Endothelial cell of umbilical vein (primary cell): ENCODE measurements at regions not wholly inside any gene's neighbourhood (a gene's known extent, or its start where the extent isn't known, plus 50 kb on each side); places are given as distances from the start of the nearest gene placed in this dataset.

ENCODE experiments used
- BruUV-seq: library from RNA; stranded (reverse); fragments of 400-500 nt; replicated peaks from 2 replicates; lab custom pipeline; 2021; lab: Mats Ljungman, UMichigan
- CTCF ChIA-PET: fragments of 300-600, 350-600 bp; sonication (Branson Sonifier 250); formaldehyde crosslinking; loops from one replicate; lab custom pipeline; 2021; ENCODE audit warnings: antibody characterized with exemption, inconsistent platforms; lab: Charles Lee
- POLR2A ChIA-PET: fragments of 300-600, 350-600 bp; sonication (Branson Sonifier 250); formaldehyde crosslinking; loops from one replicate; lab custom pipeline; 2021; ENCODE audit warnings: antibody characterized with exemption, inconsistent platforms; lab: Charles Lee
- DNase-seq: peaks from one replicate; pipeline ENCODE4 v3.0.0-alpha.2; 2011; ENCODE audit warnings: low read depth, low spot score
- FAIRE-seq: peaks from 2 replicates; lab custom pipeline; 2011; peaks lifted over from hg19 to GRCh38; lab: Jason Lieb, UNC
- H2AFZ ChIP-seq: 2 replicates; pipeline ENCODE4 v1.6.0; 2012; ENCODE audit warnings: low read depth, low read length, control low read depth, inconsistent platforms
- H3K27ac ChIP-seq: 2 replicates; pipeline ENCODE4 v1.5.1; 2011; ENCODE audit warnings: low read depth, mild to moderate bottlenecking, control low read depth, low read length, moderate library complexity; ENCODE audit not compliant: insufficient read depth
- H3K27me3 ChIP-seq, 2 experiments: 2 replicates each; pipeline versions ENCODE4 v1.6.0 to v1.6.1; 2011; ENCODE audit warnings: low read length in 2 of 2, mixed read lengths in 1 of 2; ENCODE audit not compliant: control insufficient read depth in 2 of 2, insufficient read depth in 2 of 2
- H3K36me3 ChIP-seq, 2 experiments: 2 replicates in 1 of 2; 3 replicates in 1 of 2; pipeline ENCODE4 v1.5.1; 2011; ENCODE audit warnings: low read length in 2 of 2, mild to moderate bottlenecking in 1 of 2, moderate library complexity in 1 of 2; ENCODE audit not compliant: control insufficient read depth in 2 of 2, insufficient read depth in 2 of 2; ENCODE audit errors: extremely low read depth in 1 of 2
- H3K4me1 ChIP-seq: 3 replicates; pipeline ENCODE4 v1.5.1; 2011; ENCODE audit warnings: mild to moderate bottlenecking, low read length; ENCODE audit not compliant: control insufficient read depth, insufficient read depth; ENCODE audit errors: extremely low read depth
- H3K4me2 ChIP-seq: 2 replicates; pipeline ENCODE4 v1.6.1; 2011; ENCODE audit warnings: low read length, control low read depth, mixed read lengths; ENCODE audit not compliant: insufficient read depth
- H3K4me3 ChIP-seq, 3 experiments: fragments of 200-600 bp in 1 of 3; sonication (generic), shearing (Covaris generic) in 1 of 3; replicated peaks in 1 of 3; 2 replicates each; pipeline ENCODE4 v1.5.1; 2011 to 2016; ENCODE audit warnings: control low read depth in 3 of 3, low read length in 3 of 3, mild to moderate bottlenecking in 2 of 3, inconsistent platforms in 1 of 3, low read depth in 1 of 3, moderate library complexity in 1 of 3; ENCODE audit not compliant: insufficient read depth in 1 of 3
- H3K79me2 ChIP-seq: 2 replicates; pipeline ENCODE4 v1.6.0; 2012; ENCODE audit warnings: low read length, inconsistent platforms; ENCODE audit not compliant: control insufficient read depth, insufficient read depth
- H3K9ac ChIP-seq: replicated peaks from 2 replicates; pipeline ENCODE3; 2011; ENCODE audit warnings: low read length, control low read depth; ENCODE audit not compliant: insufficient read depth; ENCODE audit errors: extremely low read depth
- H3K9me1 ChIP-seq: replicated peaks from 3 replicates; pipeline ENCODE4 v1.6.0; 2011; ENCODE audit warnings: mild to moderate bottlenecking, low read length; ENCODE audit not compliant: control insufficient read depth, insufficient read depth; ENCODE audit errors: extremely low read depth
- H3K9me3 ChIP-seq: replicated peaks from 2 replicates; pipeline ENCODE4 v1.5.1; 2012; ENCODE audit warnings: low read length, inconsistent platforms; ENCODE audit not compliant: control insufficient read depth, insufficient read depth
- H4K20me1 ChIP-seq: replicated peaks from 2 replicates; pipeline ENCODE3; 2011; ENCODE audit warnings: mild to moderate bottlenecking, low read length; ENCODE audit not compliant: control insufficient read depth, insufficient read depth; ENCODE audit errors: extremely low read depth
- EZH2 ChIP-seq: IDR thresholded peaks from 2 replicates; pipeline ENCODE4 v1.6.1; 2012; ENCODE audit warnings: borderline replicate concordance, low read depth, mild to moderate bottlenecking, moderate library complexity, low read length, inconsistent platforms; ENCODE audit not compliant: severe bottlenecking
- FOS ChIP-seq: IDR thresholded peaks from 2 replicates; pipeline ENCODE4 v1.6.1; 2011; ENCODE audit warnings: mild to moderate bottlenecking, low read length, moderate library complexity, borderline replicate concordance; ENCODE audit not compliant: insufficient read depth
- GATA2 ChIP-seq: IDR thresholded peaks from 2 replicates; pipeline ENCODE4 v1.7.0; 2011; ENCODE audit warnings: low read depth, mild to moderate bottlenecking, moderate library complexity, mixed read lengths, low read length; ENCODE audit not compliant: insufficient read length, insufficient read depth
- JUN ChIP-seq: IDR thresholded peaks from 2 replicates; pipeline ENCODE4 v1.6.1; 2011; ENCODE audit warnings: borderline replicate concordance, low read depth; ENCODE audit not compliant: insufficient read length, insufficient read depth
- MYC ChIP-seq: IDR thresholded peaks from one replicate; pipeline ENCODE4 v1.6.1; 2011; ENCODE audit warnings: mild to moderate bottlenecking, low read depth, low read length
- POLR2A ChIP-seq: IDR thresholded peaks from 2 replicates; pipeline ENCODE4 v1.6.1; 2012; ENCODE audit warnings: low read depth, mild to moderate bottlenecking, control low read depth, low read length
- POLR2AphosphoS5 ChIP-seq: IDR thresholded peaks from 2 replicates; pipeline ENCODE4 v1.6.1; 2012; ENCODE audit warnings: low read depth, mild to moderate bottlenecking, control low read depth, low read length, moderate library complexity; ENCODE audit not compliant: insufficient read depth
- dilution Hi-C: fragments of 300-500 bp; cut with MboI; formaldehyde crosslinking; loops from one replicate; pipeline ENCODE4 v1.15.0; 2019; ENCODE audit warnings: low sequenced_read_pairs; ENCODE audit not compliant: extremely low pct_ligation_motif_present
- intact Hi-C: fragments of 100-400 bp; cut with micrococcal nuclease; formaldehyde crosslinking; loops from one replicate; pipeline ENCODE4 v1.10.0; 2022
- TF ChIP-seq, protein P1 (sequence below): IDR thresholded peaks from 2 replicates; pipeline ENCODE4 v1.6.1; 2011; ENCODE audit not compliant: insufficient read depth, insufficient read length
- TF ChIP-seq, protein P2 (sequence below), 2 donors: IDR thresholded peaks; 1 replicate in 1 of 2; 2 replicates in 1 of 2; pipeline ENCODE4 v1.5.1; 2011; ENCODE audit warnings: low read length in 2 of 2, mild to moderate bottlenecking in 2 of 2, moderate library complexity in 2 of 2, control low read depth in 1 of 2, inconsistent platforms in 1 of 2, low read depth in 1 of 2; ENCODE audit not compliant: insufficient read depth in 1 of 2; ENCODE audit errors: extremely low read depth in 1 of 2

DNA sequence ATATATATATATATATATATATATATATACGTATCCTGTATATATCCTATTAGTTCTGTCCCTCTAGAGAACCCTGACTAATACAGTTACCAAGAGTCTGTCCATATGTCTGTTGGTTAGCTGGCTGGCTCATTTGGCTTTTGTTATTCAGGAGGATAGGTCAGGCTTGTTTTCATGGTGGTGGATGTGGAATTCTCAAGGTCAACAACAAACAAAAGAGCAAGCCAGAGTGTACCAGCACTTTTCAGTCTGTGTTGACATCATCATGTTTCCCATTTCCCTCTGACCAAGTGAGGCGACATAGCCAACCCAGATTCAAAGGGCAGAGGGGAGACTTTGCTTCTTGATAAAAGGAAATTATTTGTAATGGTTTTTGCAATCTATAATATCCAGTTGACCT, 88.5 kb upstream of the PTCHD4 start:
- TF ChIP-seq POLR2AphosphoS5 (no peak), EZH2 (no peak)
- TF ChIP-seq, protein P1, sequence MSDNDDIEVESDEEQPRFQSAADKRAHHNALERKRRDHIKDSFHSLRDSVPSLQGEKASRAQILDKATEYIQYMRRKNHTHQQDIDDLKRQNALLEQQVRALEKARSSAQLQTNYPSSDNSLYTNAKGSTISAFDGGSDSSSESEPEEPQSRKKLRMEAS: no peak
- no peak for FAIRE-seq

DNA sequence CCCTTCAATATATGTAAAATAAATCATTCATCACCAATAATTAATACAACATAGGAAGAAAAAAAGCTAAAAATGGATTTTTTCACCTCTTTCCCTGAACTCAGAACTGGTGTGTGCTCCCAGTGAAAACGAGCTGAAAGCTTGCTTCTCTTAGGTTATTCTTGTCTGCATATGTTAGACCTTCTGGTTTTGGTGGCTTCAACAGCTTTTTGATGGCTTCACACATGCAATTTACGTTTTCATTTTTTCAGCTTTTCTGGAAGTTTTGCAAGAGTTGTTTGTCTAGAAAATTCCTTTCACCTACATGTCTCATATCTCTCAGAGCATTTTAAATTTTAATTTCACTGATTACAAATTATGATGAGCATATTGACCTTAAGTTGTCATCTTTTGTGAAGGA, 86.9 kb upstream of the PTCHD4 start:
- no peaks in the 10 kb centered on the region for H3K4me1 ChIP-seq
- H3K27ac ChIP-seq: no peak overlapping the region
- DNase-seq (no peak), FAIRE-seq (no peak)
- ChIA-PET CTCF (interaction anchor here (1.0 kb wide), 1 partner anchor 10 kb away, joined by 3 read pairs; no protein-coding TSS in a partner anchor), POLR2A (no interaction called here)
- no peaks in the 10 kb centered on the region for H3K9me3 ChIP-seq
- H3K9me1 ChIP-seq: no peaks in the 10 kb centered on the region
- intact Hi-C loops (no loop called here), dilution Hi-C loops (no loop called here)
- H3K9ac ChIP-seq: no peak overlapping the region
- no peak overlapping the region for H3K4me3 ChIP-seq
- no peaks in the 10 kb centered on the region for H4K20me1 ChIP-seq
- H3K4me2 ChIP-seq: no peak overlapping the region
- H3K36me3 ChIP-seq: no peaks in the 10 kb centered on the region
- H3K79me2 ChIP-seq: no peaks in the 10 kb centered on the region
- H3K27me3 ChIP-seq: no peaks in the 10 kb centered on the region
- BruUV-seq: no TSS peak
- TF ChIP-seq, protein P1: no peak
- no peak for TF ChIP-seq POLR2AphosphoS5
- no peak for TF ChIP-seq GATA2
- TF ChIP-seq, protein P2, sequence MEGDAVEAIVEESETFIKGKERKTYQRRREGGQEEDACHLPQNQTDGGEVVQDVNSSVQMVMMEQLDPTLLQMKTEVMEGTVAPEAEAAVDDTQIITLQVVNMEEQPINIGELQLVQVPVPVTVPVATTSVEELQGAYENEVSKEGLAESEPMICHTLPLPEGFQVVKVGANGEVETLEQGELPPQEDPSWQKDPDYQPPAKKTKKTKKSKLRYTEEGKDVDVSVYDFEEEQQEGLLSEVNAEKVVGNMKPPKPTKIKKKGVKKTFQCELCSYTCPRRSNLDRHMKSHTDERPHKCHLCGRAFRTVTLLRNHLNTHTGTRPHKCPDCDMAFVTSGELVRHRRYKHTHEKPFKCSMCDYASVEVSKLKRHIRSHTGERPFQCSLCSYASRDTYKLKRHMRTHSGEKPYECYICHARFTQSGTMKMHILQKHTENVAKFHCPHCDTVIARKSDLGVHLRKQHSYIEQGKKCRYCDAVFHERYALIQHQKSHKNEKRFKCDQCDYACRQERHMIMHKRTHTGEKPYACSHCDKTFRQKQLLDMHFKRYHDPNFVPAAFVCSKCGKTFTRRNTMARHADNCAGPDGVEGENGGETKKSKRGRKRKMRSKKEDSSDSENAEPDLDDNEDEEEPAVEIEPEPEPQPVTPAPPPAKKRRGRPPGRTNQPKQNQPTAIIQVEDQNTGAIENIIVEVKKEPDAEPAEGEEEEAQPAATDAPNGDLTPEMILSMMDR (IDR thresholded peaks at IDR 0.05; ENCODE audit: extremely low read depth in 1 of 2, insufficient read depth in 1 of 2, low read depth in 1 of 2, low read length in 2 of 2): no peak
- TF ChIP-seq EZH2: no peak
- no peak for TF ChIP-seq JUN
- no peak for TF ChIP-seq MYC
- no peak for TF ChIP-seq POLR2A
- no peak for TF ChIP-seq FOS
- H2AFZ ChIP-seq: no peak overlapping the region

More for the DNA sequence above, 88.5 kb upstream of the PTCHD4 start:
- ChIA-PET POLR2A (no interaction called here), CTCF (interaction anchor here (0.6 kb wide), 1 partner anchor 28 kb away, joined by 3 read pairs; no protein-coding TSS in a partner anchor)
- H3K4me1 ChIP-seq: no peaks in the 10 kb centered on the region
- H3K27me3 ChIP-seq: no peaks in the 10 kb centered on the region
- no peaks in the 10 kb centered on the region for H3K9me1 ChIP-seq
- H4K20me1 ChIP-seq: no peaks in the 10 kb centered on the region
- intact Hi-C loops: no loop called here
- no peak overlapping the region for H3K9ac ChIP-seq
- H3K36me3 ChIP-seq: no peaks in the 10 kb centered on the region
- H3K4me3 ChIP-seq: no peak overlapping the region
- BruUV-seq: no TSS peak
- no peak for DNase-seq
- H2AFZ ChIP-seq: no peak overlapping the region
- dilution Hi-C loops: no loop called here
- H3K79me2 ChIP-seq: no peaks in the 10 kb centered on the region
- H3K27ac ChIP-seq: no peak overlapping the region
- H3K4me2 ChIP-seq: no peak overlapping the region
- no peaks in the 10 kb centered on the region for H3K9me3 ChIP-seq
